Heart left ventricle (tissue), 13 donors: ENCODE measurements at regions not wholly inside any gene's neighbourhood (a gene's known extent, or its start where the extent isn't known, plus 50 kb on each side); places are given as distances from the start of the nearest gene placed in this dataset.
"Not testable (repeated sequence)": the region's sequence is repeated elsewhere in the genome, so short reads cannot be mapped to it uniquely, and the experiment has no call there.

Source experiments
- CTCF ChIP-seq, 12 donors: fragments of 200-600 bp; sonication (generic) in 4 of 12; IDR thresholded peaks; one replicate each; pipeline versions ENCODE4 v1.5.0 to v1.8.0; 2018 to 2022; ENCODE audit warnings: antibody characterized with exemption in 12 of 12, mild to moderate bottlenecking in 5 of 12
- POLR2A ChIP-seq, 2 donors: fragments of 450-650 bp; IDR thresholded peaks; one replicate each; pipeline ENCODE4 v1.6.1; 2017; ENCODE audit warnings: antibody characterized with exemption in 2 of 2, mild to moderate bottlenecking in 2 of 2, moderate library complexity in 2 of 2
- donor health status: ischemic (EF 13 %, LVEDD 7.1; RV severe dilation, severe dysfunction).
- donor health status: DM: no; HTN: yes; CAD: no.
- donor health status: DM: no; HTN: no; CAD: no.
- donor health status: ischemic (EF 25% LVEDD 6.9; RV normal size, moderate dysfunction).
- donor health status: ischemic (EF 25% LVEDD 5.7; RV mildly dilated, moderate dysfunction).
- donor health status: ischemic (EF 35%, LVEDD 5.7; RV mildly dilated, moderate dysfunction).
- donor health status: nonischemic (EF 11% LVEDD 7.7; RV severe dilation, severe dysfunction).
- donor health status: DM: yes; HTN: yes; CAD: no.
- donor health status: PGD.
- donor health status: ischemic (EF 29% LVEDD 5.4; RV normal size, mild dysfunction).
- donor health status: nonischemic (EF 23%, LVEDD 6.1; RV moderate dilation, normal function).

DNA sequence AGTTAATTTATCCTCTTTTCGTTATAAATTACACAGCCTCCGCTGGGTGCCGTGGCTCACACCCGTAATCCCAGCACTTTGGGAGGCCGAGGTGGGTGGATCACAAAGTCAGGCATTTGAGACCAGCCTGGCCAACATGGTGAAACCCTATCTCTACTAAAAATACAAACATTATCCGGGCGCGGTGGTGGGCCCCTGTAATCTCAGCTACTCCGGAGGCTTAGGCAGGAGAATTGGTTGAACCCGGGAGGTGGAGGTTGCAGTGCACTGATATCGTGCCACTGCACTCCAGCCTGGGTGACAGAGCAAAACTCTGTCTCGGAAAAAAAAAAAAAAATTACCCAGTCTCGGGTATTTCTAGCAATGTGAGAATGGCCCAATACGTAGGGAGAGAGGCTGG lies 590.6 kb downstream of the RFPL4B start:
- not testable (repeated sequence) for TF ChIP-seq CTCF, POLR2A (IDR thresholded peaks at IDR 0.05)
